ENCODE measurements at regions not wholly inside any gene's neighbourhood (a gene's known extent, or its start where the extent isn't known, plus 50 kb on each side); places are given as distances from the start of the nearest gene placed in this dataset.

- no peak overlapping the region for H2AFZ ChIP-seq
- no peaks in the 10 kb centered on the region for H3K36me3 ChIP-seq (ENCODE audit: control insufficient read depth, insufficient read depth, low read length)
- no peak for TF ChIP-seq CTCF (IDR thresholded peaks at IDR 0.05)
- no peak overlapping the region for H3K9ac ChIP-seq
- H3K27ac ChIP-seq: no peak overlapping the region
- H3K9me3 ChIP-seq (ENCODE audit: control insufficient read depth, low read length): no peaks in the 10 kb centered on the region
- H3K27me3 ChIP-seq (ENCODE audit: control insufficient read depth, insufficient read depth, low read length): no peaks in the 10 kb centered on the region
- no peaks in the 10 kb centered on the region for H3K4me1 ChIP-seq
- H3K79me2 ChIP-seq: no peaks in the 10 kb centered on the region
- no peak overlapping the region for H3K4me3 ChIP-seq (ENCODE audit: low read depth, low read length)
- no peak overlapping the region for H3K4me2 ChIP-seq (ENCODE audit: low read length)
Measured at GRCh38 chr6:40219799-40220198, 285.5 kb upstream of the MOCS1 start.

GRCh38 chr6:40210628-40211056, 276.4 kb upstream of the MOCS1 start:
- Histone ChIP-seq H3K27ac (no peak overlapping the region), H2AFZ (no peak overlapping the region)

GRCh38 chr6:40205801-40206200, 271.5 kb upstream of the MOCS1 start:
- Histone ChIP-seq H3K79me2 (no peaks in the 10 kb centered on the region), H3K9ac (no peak overlapping the region), H3K27me3 (ENCODE audit: control insufficient read depth, insufficient read depth, low read length) (no peaks in the 10 kb centered on the region), H3K4me3 (ENCODE audit: low read depth, low read length) (no peak overlapping the region), H3K9me3 (ENCODE audit: control insufficient read depth, low read length) (no peaks in the 10 kb centered on the region), H3K36me3 (ENCODE audit: control insufficient read depth, insufficient read depth, low read length) (no peaks in the 10 kb centered on the region), H3K4me1 (no peaks in the 10 kb centered on the region), H2AFZ (no peak overlapping the region), H3K4me2 (ENCODE audit: low read length) (no peak overlapping the region), H3K27ac (no peak overlapping the region)
- TF ChIP-seq CTCF (IDR thresholded peaks at IDR 0.05): no peak

More at GRCh38 chr6:40210628-40211056, 276.4 kb upstream of the MOCS1 start:
- Histone ChIP-seq H3K9ac (no peak overlapping the region), H3K36me3 (ENCODE audit: control insufficient read depth, insufficient read depth, low read length) (no peaks in the 10 kb centered on the region), H3K4me1 (no peaks in the 10 kb centered on the region), H3K79me2 (no peaks in the 10 kb centered on the region), H3K9me3 (ENCODE audit: control insufficient read depth, low read length) (no peaks in the 10 kb centered on the region), H3K27me3 (ENCODE audit: control insufficient read depth, insufficient read depth, low read length) (no peaks in the 10 kb centered on the region), H3K4me3 (ENCODE audit: low read depth, low read length) (no peak overlapping the region), H3K4me2 (ENCODE audit: low read length) (no peak overlapping the region)
- TF ChIP-seq CTCF (IDR thresholded peaks at IDR 0.05): no peak

- Histone ChIP-seq H3K4me2 (ENCODE audit: low read length) (no peak overlapping the region), H3K27me3 (ENCODE audit: control insufficient read depth, insufficient read depth, low read length) (no peaks in the 10 kb centered on the region), H3K27ac (no peak overlapping the region), H3K4me1 (no peaks in the 10 kb centered on the region), H3K79me2 (no peaks in the 10 kb centered on the region), H3K9ac (no peak overlapping the region), H2AFZ (no peak overlapping the region), H3K9me3 (ENCODE audit: control insufficient read depth, low read length) (no peaks in the 10 kb centered on the region), H3K36me3 (ENCODE audit: control insufficient read depth, insufficient read depth, low read length) (no peaks in the 10 kb centered on the region), H3K4me3 (ENCODE audit: low read depth, low read length) (no peak overlapping the region)
- TF ChIP-seq CTCF (IDR thresholded peaks at IDR 0.05): no peak
Measured at GRCh38 chr6:40205004-40205403, 270.7 kb upstream of the MOCS1 start.

GRCh38 chr6:40197371-40197770, 263.1 kb upstream of the MOCS1 start:
- no peak for TF ChIP-seq CTCF (IDR thresholded peaks at IDR 0.05)

More at GRCh38 chr6:40197371-40197770, 263.1 kb upstream of the MOCS1 start:
- Histone ChIP-seq H3K9ac (no peak overlapping the region), H3K36me3 (ENCODE audit: control insufficient read depth, insufficient read depth, low read length) (no peaks in the 10 kb centered on the region), H3K79me2 (no peaks in the 10 kb centered on the region), H3K4me3 (ENCODE audit: low read depth, low read length) (no peak overlapping the region), H3K27ac (no peak overlapping the region), H3K4me2 (ENCODE audit: low read length) (no peak overlapping the region), H3K27me3 (ENCODE audit: control insufficient read depth, insufficient read depth, low read length) (no peaks in the 10 kb centered on the region), H3K9me3 (ENCODE audit: control insufficient read depth, low read length) (no peaks in the 10 kb centered on the region), H3K4me1 (no peaks in the 10 kb centered on the region), H2AFZ (no peak overlapping the region)

All from parathyroid adenoma (tissue), 2 donors.